VCaP (cell line): ENCODE measurements at regions not wholly inside any gene's neighbourhood (a gene's known extent, or its start where the extent isn't known, plus 50 kb on each side); places are given as distances from the start of the nearest gene placed in this dataset.

ENCODE experiments used
- H3K27ac ChIP-seq: fragments of 450-650 bp; 2 replicates; pipeline ENCODE4 v1.5.1; 2017
- TF ChIP-seq, protein P1 (sequence below): fragments of 450-650 bp; conservative IDR thresholded peaks from 2 replicates; pipeline ENCODE4 v1.5.1; 2017; ENCODE audit warnings: mild to moderate bottlenecking, moderate library complexity

DNA sequence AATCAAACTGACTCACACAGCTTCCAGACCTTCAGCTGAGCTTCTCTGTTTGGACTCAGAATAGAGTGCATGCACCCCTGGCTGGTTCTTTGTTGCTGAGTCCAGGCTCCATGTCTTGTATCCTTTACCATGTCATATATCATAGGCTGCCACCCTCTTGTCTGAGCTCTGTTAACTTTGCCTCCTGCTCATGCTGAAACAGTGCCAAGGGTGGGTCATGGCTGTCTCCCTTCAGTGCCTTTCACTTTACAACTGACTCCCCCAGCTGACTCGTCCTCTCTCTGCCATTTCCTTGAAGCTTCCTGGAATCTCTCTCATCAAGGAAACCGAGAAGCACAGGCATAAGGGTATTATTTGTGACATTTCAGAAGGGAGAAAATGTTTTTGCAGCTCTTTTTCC is 885.3 kb downstream of the TTLL7 start:
- TF ChIP-seq, protein P1, sequence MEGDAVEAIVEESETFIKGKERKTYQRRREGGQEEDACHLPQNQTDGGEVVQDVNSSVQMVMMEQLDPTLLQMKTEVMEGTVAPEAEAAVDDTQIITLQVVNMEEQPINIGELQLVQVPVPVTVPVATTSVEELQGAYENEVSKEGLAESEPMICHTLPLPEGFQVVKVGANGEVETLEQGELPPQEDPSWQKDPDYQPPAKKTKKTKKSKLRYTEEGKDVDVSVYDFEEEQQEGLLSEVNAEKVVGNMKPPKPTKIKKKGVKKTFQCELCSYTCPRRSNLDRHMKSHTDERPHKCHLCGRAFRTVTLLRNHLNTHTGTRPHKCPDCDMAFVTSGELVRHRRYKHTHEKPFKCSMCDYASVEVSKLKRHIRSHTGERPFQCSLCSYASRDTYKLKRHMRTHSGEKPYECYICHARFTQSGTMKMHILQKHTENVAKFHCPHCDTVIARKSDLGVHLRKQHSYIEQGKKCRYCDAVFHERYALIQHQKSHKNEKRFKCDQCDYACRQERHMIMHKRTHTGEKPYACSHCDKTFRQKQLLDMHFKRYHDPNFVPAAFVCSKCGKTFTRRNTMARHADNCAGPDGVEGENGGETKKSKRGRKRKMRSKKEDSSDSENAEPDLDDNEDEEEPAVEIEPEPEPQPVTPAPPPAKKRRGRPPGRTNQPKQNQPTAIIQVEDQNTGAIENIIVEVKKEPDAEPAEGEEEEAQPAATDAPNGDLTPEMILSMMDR, result no peak
- H3K27ac ChIP-seq, result no peak overlapping the region

DNA sequence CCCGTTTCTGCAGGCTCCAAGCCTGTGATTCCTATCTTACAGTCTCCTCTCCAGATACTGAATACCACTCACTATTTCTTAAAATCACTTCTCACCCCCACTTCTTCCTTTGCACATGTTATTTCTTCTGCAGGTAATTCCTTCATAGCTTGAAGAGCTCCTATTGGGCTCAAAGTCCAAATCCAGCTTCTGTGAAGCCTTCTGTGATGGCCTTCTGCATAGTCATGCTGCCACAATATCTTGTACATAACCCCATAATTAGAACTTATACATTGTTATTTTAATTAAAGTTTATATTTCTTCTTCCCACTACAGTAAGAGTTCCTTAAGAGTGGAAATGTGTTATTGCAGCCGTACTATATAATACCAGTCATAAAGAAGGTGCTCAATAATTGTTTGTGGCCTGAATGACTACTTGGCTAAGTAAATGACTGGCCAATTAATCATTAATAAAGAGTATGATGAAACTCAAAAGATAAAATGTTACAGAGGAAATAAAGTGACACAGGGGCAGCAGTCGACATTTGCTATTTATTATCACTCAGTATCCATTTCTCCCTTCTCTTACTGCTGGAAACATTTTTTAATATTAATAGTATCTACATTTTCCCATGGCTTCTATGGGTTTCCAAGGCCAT is 886.6 kb downstream of the TTLL7 start:
- no peak overlapping the region for H3K27ac ChIP-seq
- TF ChIP-seq, protein P1, result no peak

DNA sequence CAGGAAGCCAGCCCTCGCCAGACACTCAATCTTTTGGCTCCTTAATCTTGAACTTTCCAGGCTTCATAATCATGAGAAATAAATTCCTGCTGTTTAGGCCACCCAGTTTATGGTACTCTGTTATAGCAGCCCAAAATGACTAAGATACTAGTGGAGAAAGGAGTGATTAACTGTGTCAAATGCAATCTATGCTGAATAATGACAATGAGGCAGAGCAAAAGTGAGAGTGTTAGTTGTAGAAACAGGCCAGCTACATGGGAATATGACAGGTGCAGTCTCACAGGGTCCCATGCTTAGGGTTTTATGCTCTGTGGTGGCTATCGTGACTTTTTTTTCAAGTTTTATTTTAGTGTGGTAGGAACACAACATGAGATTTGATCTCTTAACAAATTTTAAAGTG is 888.8 kb downstream of the TTLL7 start:
- TF ChIP-seq, protein P1, result no peak
- no peak overlapping the region for H3K27ac ChIP-seq

DNA sequence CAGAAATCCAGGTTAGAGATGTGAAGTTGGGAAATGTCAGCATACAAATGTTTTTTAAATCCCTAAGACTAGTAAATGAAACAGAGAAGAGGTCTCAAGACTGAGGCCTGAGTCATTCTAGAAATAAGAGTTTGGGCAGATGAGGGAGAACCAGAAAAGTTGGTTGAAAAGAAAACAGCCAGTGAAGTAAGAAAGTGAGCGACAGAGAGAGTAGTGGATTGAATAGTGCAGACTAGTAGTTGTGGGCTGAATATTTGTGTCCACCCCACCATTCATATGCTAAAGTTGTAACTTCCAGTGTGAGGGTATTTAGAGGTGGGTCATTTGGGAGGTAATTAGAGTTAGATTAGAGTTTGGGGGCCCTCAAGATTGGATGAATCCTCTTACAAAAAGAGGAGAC is 889.2 kb downstream of the TTLL7 start:
- TF ChIP-seq, protein P1, result no peak
- no peak overlapping the region for H3K27ac ChIP-seq

DNA sequence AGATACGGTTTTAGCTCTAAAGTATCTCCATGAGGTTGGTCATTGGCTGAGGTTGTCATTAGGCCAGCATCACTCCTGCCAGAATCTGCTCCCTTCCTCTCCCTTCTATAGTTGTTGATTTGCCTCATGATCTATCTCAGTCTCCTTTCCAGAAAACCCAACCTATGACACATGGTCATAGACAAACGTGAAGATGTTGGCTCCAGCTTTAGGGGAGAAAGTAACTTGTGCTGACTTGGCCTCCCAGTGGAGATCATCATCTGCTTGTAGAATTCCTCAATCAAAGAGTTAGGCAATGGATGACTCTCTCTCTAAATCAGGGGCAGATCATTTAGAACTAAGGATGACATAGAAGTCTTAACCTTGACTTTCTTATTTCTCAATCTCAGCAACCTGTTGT is 894.4 kb downstream of the TTLL7 start:
- no peak overlapping the region for H3K27ac ChIP-seq
- TF ChIP-seq, protein P1, result no peak

DNA sequence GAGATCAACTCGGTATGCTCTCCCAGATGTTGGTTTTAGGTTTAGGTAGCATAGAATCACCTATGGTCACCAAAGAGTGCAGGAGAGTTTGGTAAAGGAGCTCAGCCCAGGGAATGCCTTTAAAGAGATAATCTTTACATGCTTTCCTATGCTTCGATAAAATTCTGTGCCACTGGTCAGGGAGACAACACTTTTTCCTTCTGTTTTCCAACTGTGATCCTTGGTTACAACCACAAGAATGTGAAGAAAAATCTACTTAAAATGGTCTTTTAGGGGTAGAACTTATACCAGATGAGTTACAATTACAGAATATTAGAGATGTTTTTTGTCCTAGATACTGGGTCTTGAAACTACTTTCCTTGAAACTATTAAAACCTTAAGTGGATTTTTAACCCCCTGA is 895.6 kb downstream of the TTLL7 start:
- TF ChIP-seq, protein P1, result no peak
- no peak overlapping the region for H3K27ac ChIP-seq

DNA sequence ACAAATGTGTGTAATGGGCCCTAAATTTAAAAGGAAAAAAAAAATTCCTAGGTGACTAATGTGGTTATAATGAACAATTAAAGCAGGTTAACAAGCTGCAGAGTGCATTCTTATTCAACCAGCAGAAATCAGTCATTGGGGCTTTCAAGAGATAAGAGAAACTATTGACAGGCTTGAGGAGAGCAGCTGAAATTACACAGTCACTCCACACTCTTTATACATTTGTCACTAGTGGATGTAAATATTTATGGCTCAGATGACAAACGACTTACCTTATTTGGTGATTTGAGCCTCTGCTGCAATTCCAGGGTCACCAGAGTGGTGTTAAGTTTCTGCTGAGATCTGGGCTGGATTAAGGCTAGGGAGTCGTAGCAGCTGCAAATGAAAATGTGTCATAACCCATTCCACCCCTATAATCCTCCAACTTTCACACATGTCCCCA is 896.3 kb downstream of the TTLL7 start:
- TF ChIP-seq, protein P1, result no peak
- H3K27ac ChIP-seq, result no peak overlapping the region
